AG09319 (cell line): ENCODE measurements at regions not wholly inside any gene's neighbourhood (a gene's known extent, or its start where the extent isn't known, plus 50 kb on each side); places are given as distances from the start of the nearest gene placed in this dataset.
"Not testable (repeated sequence)": the region's sequence is repeated elsewhere in the genome, so short reads cannot be mapped to it uniquely, and the experiment has no call there.

Source experiments
- DNase-seq: peaks from one replicate; pipeline ENCODE4 v3.0.0-alpha.2; 2010; ENCODE audit warnings: low read depth; ENCODE audit errors: extremely low read depth
- TF ChIP-seq, protein P1 (sequence below): IDR thresholded peaks from 2 replicates; pipeline ENCODE4 v1.5.1; 2011; ENCODE audit warnings: low read depth, mild to moderate bottlenecking, inconsistent platforms, low read length, moderate library complexity

DNA sequence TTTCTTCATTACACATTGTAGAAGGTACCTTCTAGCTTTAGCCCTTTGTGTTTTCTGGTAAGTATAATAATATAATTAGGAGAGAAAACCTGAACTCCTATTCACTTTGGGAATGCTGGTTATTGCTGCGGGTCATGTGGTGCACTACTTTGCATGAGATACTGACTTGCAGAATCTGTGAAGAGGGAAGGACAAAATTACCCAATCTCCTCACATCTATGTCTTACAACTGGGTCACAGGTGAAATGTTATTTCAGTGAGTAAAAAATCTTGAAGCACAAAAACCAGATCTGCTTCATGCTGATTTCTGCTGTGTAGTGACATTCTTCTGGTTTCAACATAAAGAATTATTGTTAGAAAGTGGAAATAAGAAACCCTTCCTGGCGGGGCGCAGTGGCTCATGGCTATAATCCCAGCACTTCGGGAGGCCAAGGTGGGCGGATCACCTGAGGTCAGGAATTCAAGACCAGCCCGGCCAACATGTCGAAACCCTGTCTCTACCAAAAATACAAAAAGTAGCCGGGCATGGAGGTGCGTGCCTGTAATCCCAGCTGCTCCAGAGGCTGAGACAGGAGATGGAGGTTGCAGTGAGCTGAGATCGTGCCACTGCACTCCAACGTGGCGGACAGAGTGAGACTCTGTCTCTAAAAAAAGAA lies 211.0 kb upstream of the REG3G start:
- TF ChIP-seq, protein P1, sequence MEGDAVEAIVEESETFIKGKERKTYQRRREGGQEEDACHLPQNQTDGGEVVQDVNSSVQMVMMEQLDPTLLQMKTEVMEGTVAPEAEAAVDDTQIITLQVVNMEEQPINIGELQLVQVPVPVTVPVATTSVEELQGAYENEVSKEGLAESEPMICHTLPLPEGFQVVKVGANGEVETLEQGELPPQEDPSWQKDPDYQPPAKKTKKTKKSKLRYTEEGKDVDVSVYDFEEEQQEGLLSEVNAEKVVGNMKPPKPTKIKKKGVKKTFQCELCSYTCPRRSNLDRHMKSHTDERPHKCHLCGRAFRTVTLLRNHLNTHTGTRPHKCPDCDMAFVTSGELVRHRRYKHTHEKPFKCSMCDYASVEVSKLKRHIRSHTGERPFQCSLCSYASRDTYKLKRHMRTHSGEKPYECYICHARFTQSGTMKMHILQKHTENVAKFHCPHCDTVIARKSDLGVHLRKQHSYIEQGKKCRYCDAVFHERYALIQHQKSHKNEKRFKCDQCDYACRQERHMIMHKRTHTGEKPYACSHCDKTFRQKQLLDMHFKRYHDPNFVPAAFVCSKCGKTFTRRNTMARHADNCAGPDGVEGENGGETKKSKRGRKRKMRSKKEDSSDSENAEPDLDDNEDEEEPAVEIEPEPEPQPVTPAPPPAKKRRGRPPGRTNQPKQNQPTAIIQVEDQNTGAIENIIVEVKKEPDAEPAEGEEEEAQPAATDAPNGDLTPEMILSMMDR: no peak
- no peak for DNase-seq

DNA sequence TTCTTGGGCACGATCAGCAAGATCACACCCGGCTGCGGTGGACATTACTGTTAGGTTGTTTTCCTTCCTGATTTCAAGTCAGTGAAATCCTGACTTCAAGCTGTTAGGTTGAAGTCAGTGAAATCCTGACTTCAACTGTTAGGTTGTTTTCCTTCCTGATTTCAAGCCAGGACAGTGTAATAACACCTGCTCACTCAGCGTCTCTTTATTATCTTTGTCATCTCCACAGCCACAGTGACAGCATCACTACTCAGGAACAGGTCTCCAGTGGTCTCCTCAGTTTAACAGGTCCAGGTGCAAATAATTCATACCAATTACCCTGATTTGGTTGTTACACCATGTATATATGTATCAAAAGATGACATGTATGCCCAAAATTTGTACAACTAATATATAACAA lies 208.1 kb upstream of the REG3G start:
- TF ChIP-seq, protein P1: no peak
- DNase-seq: no peak

DNA sequence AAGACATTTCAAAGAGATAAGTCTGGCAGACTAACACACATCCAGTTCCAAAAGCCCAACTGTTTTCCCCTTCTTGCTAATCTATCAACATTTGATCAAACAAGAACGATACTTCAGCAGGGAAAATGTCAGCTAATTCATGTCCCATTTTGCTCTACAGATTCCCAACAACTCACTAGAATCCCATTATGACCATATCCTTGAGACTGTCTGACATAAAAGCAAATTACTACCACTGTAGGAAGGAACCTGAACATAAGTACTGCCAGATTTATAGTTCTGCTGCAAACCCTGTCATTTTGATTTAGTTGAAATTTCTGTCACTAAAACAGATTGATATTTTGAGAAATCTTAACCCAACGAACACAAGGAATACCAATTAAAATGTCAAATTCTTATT lies 193.0 kb upstream of the REG3G start:
- TF ChIP-seq, protein P1: no peak
- DNase-seq: no peak

DNA sequence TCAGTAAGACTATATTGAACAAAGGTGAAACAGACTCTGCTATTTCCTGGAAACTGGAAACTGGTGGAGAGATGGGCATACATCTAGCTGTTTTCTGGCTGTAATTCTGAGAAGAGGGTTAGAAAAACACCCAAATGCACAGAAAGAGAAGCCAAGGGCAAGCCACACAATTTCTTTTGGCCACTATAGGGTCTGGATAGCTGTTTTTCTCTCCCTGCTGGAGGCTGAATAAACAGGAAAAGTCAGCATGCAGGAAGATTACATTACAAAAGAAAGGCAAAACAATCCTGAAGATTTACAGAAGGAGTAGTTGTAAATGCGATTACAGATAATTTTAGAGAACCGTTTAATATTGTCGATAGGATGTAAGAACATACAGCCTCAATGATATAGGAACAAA lies 186.2 kb upstream of the REG3G start:
- no peak for DNase-seq
- TF ChIP-seq, protein P1: no peak

DNA sequence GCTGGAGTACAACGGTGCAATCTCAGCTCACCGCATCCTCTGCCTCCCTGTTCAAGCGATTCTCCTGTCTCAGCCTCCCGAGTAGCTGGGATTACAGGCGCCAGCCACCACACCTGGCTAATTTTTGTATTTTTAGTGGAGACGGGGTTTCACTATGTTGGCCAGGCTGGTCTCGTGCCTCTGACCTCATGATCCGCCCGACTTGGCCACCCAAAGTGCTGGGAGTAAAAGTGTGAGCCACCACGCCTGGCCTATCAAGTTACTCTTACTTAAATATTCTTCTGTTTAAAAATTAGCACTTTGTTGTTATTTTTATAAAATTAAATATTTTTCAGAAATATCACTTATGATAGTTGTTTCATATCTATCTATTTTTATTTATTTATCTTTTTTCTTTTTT lies 185.2 kb upstream of the REG3G start:
- DNase-seq: not testable (repeated sequence)

DNA sequence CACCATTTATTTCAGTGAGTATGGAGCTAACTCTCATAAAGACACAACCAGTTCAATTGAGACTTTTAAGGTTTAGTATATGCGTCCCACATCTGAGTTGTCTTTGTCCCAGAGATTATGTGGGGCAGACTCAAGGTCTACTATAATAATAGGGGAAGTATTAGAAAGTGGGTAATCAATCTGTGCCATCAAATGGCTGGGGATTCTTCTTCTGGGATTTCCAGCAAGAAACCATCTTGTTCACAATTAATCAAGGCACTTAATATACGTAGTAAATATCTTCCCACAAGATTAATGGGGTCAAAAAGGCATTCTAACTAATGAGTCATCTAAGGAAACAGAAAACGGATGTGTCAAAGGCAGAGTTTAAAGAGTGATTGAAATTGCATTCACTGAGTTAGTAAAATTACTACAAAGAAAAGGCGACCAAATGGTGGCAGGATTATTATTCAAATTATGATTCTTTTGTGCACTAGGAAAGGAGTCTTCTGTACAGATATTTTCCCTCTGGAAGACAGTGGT lies 179.8 kb upstream of the REG3G start:
- no peak for DNase-seq
- TF ChIP-seq, protein P1: no peak

DNA sequence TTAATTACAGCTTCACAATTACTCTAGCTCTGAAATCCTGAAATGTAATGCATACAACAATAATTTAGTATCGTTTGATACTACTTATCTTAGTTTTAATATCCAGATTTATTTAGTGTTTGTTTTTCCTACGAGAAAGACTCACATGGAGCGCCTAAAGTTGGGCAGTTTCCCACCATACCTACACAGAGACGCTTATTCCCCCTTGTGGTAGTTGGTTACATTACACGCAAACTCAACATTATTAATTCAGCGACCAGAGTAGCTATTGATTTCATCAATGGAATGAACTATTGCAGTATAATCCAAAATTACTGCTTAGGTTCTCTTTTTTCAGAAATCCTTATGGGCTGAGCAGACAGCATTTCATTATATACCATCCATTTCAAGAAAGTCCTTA lies 164.0 kb upstream of the REG3G start:
- no peak for DNase-seq

More for the DNA sequence above, 164.0 kb upstream of the REG3G start:
- TF ChIP-seq, protein P1: no peak
